Testis (tissue), 2 donors: ENCODE measurements at regions not wholly inside any gene's neighbourhood (a gene's known extent, or its start where the extent isn't known, plus 50 kb on each side); places are given as distances from the start of the nearest gene placed in this dataset.

Source experiments
- DNase-seq: peaks from one replicate; pipeline ENCODE4 v3.0.0-alpha.2; 2019
- H3K27ac ChIP-seq, 2 donors: fragments of 200-600 bp; sonication (generic); one replicate each; pipeline ENCODE4 v1.5.1; 2019
- H3K27me3 ChIP-seq: fragments of 200-600 bp; sonication (generic); one replicate; pipeline ENCODE4 v1.5.1; 2019
- H3K36me3 ChIP-seq: fragments of 200-600 bp; sonication (generic); one replicate; pipeline ENCODE4 v1.5.1; 2017; ENCODE audit warnings: low read depth; ENCODE audit errors: missing control alignments
- H3K4me1 ChIP-seq: fragments of 200-600 bp; sonication (generic); one replicate; pipeline ENCODE4 v1.5.1; 2019
- H3K4me3 ChIP-seq, 2 donors: fragments of 200-600 bp; sonication (generic); one replicate each; pipeline ENCODE4 v1.5.1; 2017 to 2019
- H3K9me3 ChIP-seq: fragments of 200-600 bp; sonication (generic); one replicate; pipeline ENCODE4 v1.5.1; 2017
- POLR2A ChIP-seq: fragments of 450-650 bp; IDR thresholded peaks from one replicate; pipeline ENCODE4 v1.6.1; 2017; ENCODE audit warnings: antibody characterized with exemption, mild to moderate bottlenecking, moderate library complexity
- WGBS, 2 donors: methylation state at CpG; one replicate each; pipeline ENCODE4 v1.1.5; 2018; 5-methylcytosine and 5-hydroxymethylcytosine counted together
- intact Hi-C: fragments of 100-400 bp; cut with DNase I; formaldehyde crosslinking; loops from one replicate; pipeline ENCODE4 v1.15.1; 2023; ENCODE audit warnings: low total_unique reads
- TF ChIP-seq, protein P1 (sequence below), 3 experiments: fragments of 450-650 bp in 2 of 3; fragments of 200-600 bp in 1 of 3; sonication (generic) in 1 of 3; IDR thresholded peaks; one replicate each; pipeline ENCODE4 v1.5.1; 2016 to 2019; ENCODE audit warnings: antibody characterized with exemption in 3 of 3, mild to moderate bottlenecking in 2 of 3, moderate library complexity in 1 of 3

- Histone ChIP-seq H3K27ac (no peak overlapping the region), H3K9me3 (no peaks in the 10 kb centered on the region), H3K4me3 (no peak overlapping the region), H3K36me3 (no peaks in the 10 kb centered on the region), H3K4me1 (no peaks in the 10 kb centered on the region), H3K27me3 (no peaks in the 10 kb centered on the region)
- intact Hi-C loops: no loop called here
- 77 to 86% methylated on average over 3 of the region's 3 CpGs for WGBS, 2 donors
- no peak for DNase-seq
- TF ChIP-seq POLR2A: no peak
- TF ChIP-seq, protein P1, sequence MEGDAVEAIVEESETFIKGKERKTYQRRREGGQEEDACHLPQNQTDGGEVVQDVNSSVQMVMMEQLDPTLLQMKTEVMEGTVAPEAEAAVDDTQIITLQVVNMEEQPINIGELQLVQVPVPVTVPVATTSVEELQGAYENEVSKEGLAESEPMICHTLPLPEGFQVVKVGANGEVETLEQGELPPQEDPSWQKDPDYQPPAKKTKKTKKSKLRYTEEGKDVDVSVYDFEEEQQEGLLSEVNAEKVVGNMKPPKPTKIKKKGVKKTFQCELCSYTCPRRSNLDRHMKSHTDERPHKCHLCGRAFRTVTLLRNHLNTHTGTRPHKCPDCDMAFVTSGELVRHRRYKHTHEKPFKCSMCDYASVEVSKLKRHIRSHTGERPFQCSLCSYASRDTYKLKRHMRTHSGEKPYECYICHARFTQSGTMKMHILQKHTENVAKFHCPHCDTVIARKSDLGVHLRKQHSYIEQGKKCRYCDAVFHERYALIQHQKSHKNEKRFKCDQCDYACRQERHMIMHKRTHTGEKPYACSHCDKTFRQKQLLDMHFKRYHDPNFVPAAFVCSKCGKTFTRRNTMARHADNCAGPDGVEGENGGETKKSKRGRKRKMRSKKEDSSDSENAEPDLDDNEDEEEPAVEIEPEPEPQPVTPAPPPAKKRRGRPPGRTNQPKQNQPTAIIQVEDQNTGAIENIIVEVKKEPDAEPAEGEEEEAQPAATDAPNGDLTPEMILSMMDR (IDR thresholded peaks at IDR 0.05): no peak
Observed at GRCh38 chrX:97863261-97863660, 979.6 kb downstream of the RPA4 start.

DNA sequence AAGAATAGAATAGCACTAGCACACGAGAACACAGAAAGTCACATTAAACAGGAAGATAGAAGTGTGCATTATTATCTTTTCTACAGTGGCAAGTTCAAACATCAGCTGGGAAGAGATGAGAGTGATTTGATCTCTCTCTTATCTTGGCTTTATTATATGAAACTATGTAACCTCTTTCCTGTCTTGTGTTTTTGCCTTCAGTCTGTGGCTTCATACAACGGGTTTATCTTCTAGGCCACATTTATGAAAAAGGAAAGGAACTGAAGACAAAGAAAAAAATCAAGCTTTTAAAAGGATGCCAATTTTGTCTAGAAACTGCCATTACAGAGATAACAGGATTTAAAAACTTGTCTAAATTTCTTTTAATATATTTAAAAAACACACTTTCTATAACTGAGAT is 983.6 kb downstream of the RPA4 start:
- 60 to 65% methylated on average over 2 of the region's 2 CpGs for WGBS, 2 donors
- DNase-seq: no peak

GRCh38 chrX:97876697-97877407 is 993.1 kb downstream of the RPA4 start:
- DNase-seq: no peak

More for the DNA sequence above, 983.6 kb downstream of the RPA4 start:
- no peaks in the 10 kb centered on the region for H3K4me1 ChIP-seq
- H3K27me3 ChIP-seq: no peaks in the 10 kb centered on the region
- TF ChIP-seq POLR2A: no peak
- TF ChIP-seq, protein P1 (IDR thresholded peaks at IDR 0.05): no peak
- no peaks in the 10 kb centered on the region for H3K36me3 ChIP-seq
- no peaks in the 10 kb centered on the region for H3K9me3 ChIP-seq
- intact Hi-C loops: no loop called here
- H3K4me3 ChIP-seq: no peak overlapping the region
- H3K27ac ChIP-seq: no peak overlapping the region

GRCh38 chrX:97882306-97882705 is 998.6 kb downstream of the RPA4 start:
- H3K27ac ChIP-seq: no peak overlapping the region
- DNase-seq: no peak
- no peaks in the 10 kb centered on the region for H3K9me3 ChIP-seq
- TF ChIP-seq, protein P1 (IDR thresholded peaks at IDR 0.05): no peak
- no peak for TF ChIP-seq POLR2A
- intact Hi-C loops: no loop called here
- H3K4me3 ChIP-seq: no peak overlapping the region
- no peaks in the 10 kb centered on the region for H3K27me3 ChIP-seq
- H3K4me1 ChIP-seq: no peaks in the 10 kb centered on the region
- WGBS, 2 donors: 36 to 40% methylated on average over 3 of the region's 3 CpGs
- no peaks in the 10 kb centered on the region for H3K36me3 ChIP-seq

More at GRCh38 chrX:97876697-97877407, 993.1 kb downstream of the RPA4 start:
- no peaks in the 10 kb centered on the region for H3K9me3 ChIP-seq
- intact Hi-C loops: no loop called here
- TF ChIP-seq, protein P1 (IDR thresholded peaks at IDR 0.05): no peak
- TF ChIP-seq POLR2A: no peak
- 82 to 100% methylated on average over 2 of the region's 2 CpGs for WGBS, 2 donors
- H3K4me3 ChIP-seq: no peak overlapping the region
- no peak overlapping the region for H3K27ac ChIP-seq
- H3K36me3 ChIP-seq: no peaks in the 10 kb centered on the region
- no peaks in the 10 kb centered on the region for H3K4me1 ChIP-seq
- H3K27me3 ChIP-seq: no peaks in the 10 kb centered on the region

DNA sequence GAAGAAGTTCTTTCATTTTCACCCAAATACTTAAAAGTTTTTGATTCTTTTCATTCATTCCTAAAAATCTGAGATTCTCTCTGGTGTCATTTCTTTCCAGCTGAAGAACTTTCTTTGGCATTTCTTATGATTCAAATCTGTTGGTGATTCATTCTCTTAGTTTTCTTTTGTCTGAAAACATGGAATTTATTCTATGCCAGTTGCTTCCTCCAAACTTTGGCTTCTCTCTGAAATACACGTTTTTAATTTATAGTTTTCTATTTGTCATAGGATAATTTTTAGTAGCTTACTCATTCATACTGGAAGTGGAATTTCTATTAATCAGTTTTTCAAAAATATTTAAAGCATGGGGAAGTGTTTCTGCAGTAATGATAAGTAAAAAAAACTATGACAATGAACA is 1012.0 kb downstream of the RPA4 start:
- DNase-seq: no peak
- Histone ChIP-seq H3K9me3 (no peaks in the 10 kb centered on the region), H3K36me3 (no peaks in the 10 kb centered on the region), H3K4me3 (no peak overlapping the region), H3K4me1 (no peaks in the 10 kb centered on the region), H3K27me3 (no peaks in the 10 kb centered on the region), H3K27ac (no peak overlapping the region)
- intact Hi-C loops: no loop called here
- WGBS, 2 donors: 23 to 41% methylated on average over 1 of the region's 1 CpG
- TF ChIP-seq, protein P1 (IDR thresholded peaks at IDR 0.05): no peak
- TF ChIP-seq POLR2A: no peak
